LoVo (cell line): ENCODE measurements at regions not wholly inside any gene's neighbourhood (a gene's known extent, or its start where the extent isn't known, plus 50 kb on each side); places are given as distances from the start of the nearest gene placed in this dataset.

ENCODE experiments used
- DNase-seq: peaks from one replicate; pipeline ENCODE4 v3.0.0-alpha.2; 2016; ENCODE audit warnings: low spot score

- DNase-seq: no peak
Observed at GRCh38 chr7:106165337-106165736, 53.2 kb upstream of the SYPL1 start.

- no peak for DNase-seq
Observed at GRCh38 chr7:106163257-106163656, 51.1 kb upstream of the SYPL1 start.
